HEK293 (cell line): ENCODE measurements at regions not wholly inside any gene's neighbourhood (a gene's known extent, or its start where the extent isn't known, plus 50 kb on each side); places are given as distances from the start of the nearest gene placed in this dataset.

ENCODE experiments used
- CTCF ChIA-PET: fragments of 350-600 bp; formaldehyde crosslinking; extraction: SDS; loops from one replicate; lab custom pipeline; 2021; ENCODE audit warnings: antibody characterized with exemption; lab: Yijun Ruan, JAX
- POLR2A ChIA-PET: fragments of 300-600 bp; formaldehyde crosslinking; extraction: SDS; loops from one replicate; lab custom pipeline; 2020; ENCODE audit warnings: antibody characterized with exemption, inconsistent platforms; lab: Yijun Ruan, JAX
- H3K27ac ChIP-seq: fragments of 200-500 bp; sonication (Bioruptor generic); 2 replicates; pipeline ENCODE4 v1.5.1; 2014; ENCODE audit warnings: low read depth, low read length, control low read depth, inconsistent platforms; ENCODE audit errors: extremely low read depth
- H3K36me3 ChIP-seq, 2 experiments: fragments of 200-500 bp in 1 of 2; sonication (Bioruptor generic) in 1 of 2; 1 replicate in 1 of 2; 2 replicates in 1 of 2; pipeline ENCODE4 v1.5.1; 2014 to 2017; ENCODE audit warnings: inconsistent platforms in 2 of 2, low read length in 2 of 2; ENCODE audit not compliant: control insufficient read depth in 2 of 2, insufficient read depth in 1 of 2
- H3K4me1 ChIP-seq: fragments of 200-500 bp; sonication (Bioruptor generic); 2 replicates; pipeline ENCODE4 v1.5.1; 2014; ENCODE audit warnings: mild to moderate bottlenecking, low read length, inconsistent platforms; ENCODE audit not compliant: control insufficient read depth, insufficient read depth
- H3K4me3 ChIP-seq: 2 replicates; pipeline ENCODE4 v1.5.1; 2011; ENCODE audit warnings: low read depth, mild to moderate bottlenecking, control low read depth, low read length, moderate library complexity
- H3K9me3 ChIP-seq: fragments of 200-500 bp; sonication (Bioruptor generic); 2 replicates; pipeline ENCODE4 v1.5.1; 2014; ENCODE audit warnings: low read depth, low read length, inconsistent platforms; ENCODE audit not compliant: control insufficient read depth, insufficient read depth
- BCL11A ChIP-seq: fragments of 450-650 bp; formaldehyde crosslinking; IDR thresholded peaks from 2 replicates; pipeline ENCODE4 v1.5.1; 2016; ENCODE audit warnings: low read depth, missing biosample characterization, missing genetic modification characterization
- GLIS1 ChIP-seq: fragments of 450-650 bp; formaldehyde crosslinking; IDR thresholded peaks from 2 replicates; pipeline ENCODE4 v1.5.1; 2016; ENCODE audit warnings: missing biosample characterization, missing genetic modification characterization
- KLF16 ChIP-seq: fragments of 450-650 bp; formaldehyde crosslinking; IDR thresholded peaks from 2 replicates; pipeline ENCODE4 v1.5.1; 2017; ENCODE audit warnings: missing biosample characterization, missing genetic modification characterization
- MEIS1 ChIP-seq: sonication (generic); formaldehyde crosslinking; IDR thresholded peaks from 2 replicates; pipeline ENCODE4 v1.8.1; 2022; ENCODE audit warnings: missing genetic modification reagents, mild to moderate bottlenecking, borderline replicate concordance
- OSR2 ChIP-seq: fragments of 450-650 bp; formaldehyde crosslinking; IDR thresholded peaks from 2 replicates; pipeline ENCODE4 v1.5.1; 2016; ENCODE audit warnings: missing biosample characterization, missing genetic modification characterization
- PRDM1 ChIP-seq: fragments of 450-650 bp; formaldehyde crosslinking; IDR thresholded peaks from 2 replicates; pipeline ENCODE4; 2016; ENCODE audit warnings: missing biosample characterization, missing genetic modification characterization
- PRDM6 ChIP-seq: fragments of 450-650 bp; formaldehyde crosslinking; IDR thresholded peaks from 2 replicates; pipeline ENCODE4 v1.5.1; 2017; ENCODE audit warnings: missing biosample characterization, missing genetic modification characterization
- SP3 ChIP-seq: fragments of 450-650 bp; formaldehyde crosslinking; IDR thresholded peaks from 2 replicates; pipeline ENCODE4 v1.5.1; 2016; ENCODE audit warnings: missing biosample characterization, missing genetic modification characterization
- ZBTB49 ChIP-seq: fragments of 450-650 bp; formaldehyde crosslinking; IDR thresholded peaks from 2 replicates; pipeline ENCODE4 v1.5.1; 2016; ENCODE audit warnings: missing biosample characterization, missing genetic modification characterization, low read depth
- ZFP41 ChIP-seq: fragments of 450-650 bp; formaldehyde crosslinking; IDR thresholded peaks from 2 replicates; pipeline ENCODE4 v1.5.1; 2016; ENCODE audit warnings: missing biosample characterization, missing genetic modification characterization, borderline replicate concordance
- ZNF132 ChIP-seq: fragments of 450-650 bp; formaldehyde crosslinking; IDR thresholded peaks from 2 replicates; pipeline ENCODE4 v1.5.1; 2017; ENCODE audit warnings: missing biosample characterization, missing genetic modification characterization, borderline replicate concordance
- ZNF23 ChIP-seq: fragments of 450-650 bp; formaldehyde crosslinking; IDR thresholded peaks from 2 replicates; pipeline ENCODE4 v1.5.1; 2016; ENCODE audit warnings: missing biosample characterization, missing genetic modification characterization, borderline replicate concordance
- ZNF24 ChIP-seq: fragments of 450-650 bp; formaldehyde crosslinking; IDR thresholded peaks from 2 replicates; pipeline ENCODE4 v1.5.1; 2016; ENCODE audit warnings: missing biosample characterization, missing genetic modification characterization
- ZNF335 ChIP-seq: fragments of 450-650 bp; formaldehyde crosslinking; conservative IDR thresholded peaks from 2 replicates; pipeline ENCODE4 v1.5.1; 2016; ENCODE audit warnings: missing biosample characterization, missing genetic modification characterization
- ZNF354C ChIP-seq: fragments of 450-650 bp; formaldehyde crosslinking; IDR thresholded peaks from 2 replicates; pipeline ENCODE4 v1.5.1; 2016; ENCODE audit warnings: missing biosample characterization, missing genetic modification characterization, low read depth, borderline replicate concordance
- ZNF398 ChIP-seq: fragments of 450-650 bp; formaldehyde crosslinking; IDR thresholded peaks from 2 replicates; pipeline ENCODE4 v1.5.1; 2017; ENCODE audit warnings: missing biosample characterization, missing genetic modification characterization
- ZNF654 ChIP-seq: fragments of 450-650 bp; formaldehyde crosslinking; IDR thresholded peaks from 2 replicates; pipeline ENCODE4 v1.5.1; 2016; ENCODE audit warnings: low read depth, missing biosample characterization, missing genetic modification characterization

GRCh38 chr20:11197851-11198250 is 524.1 kb upstream of the JAG1 start:
- no peak overlapping the region for H3K27ac ChIP-seq
- no peak overlapping the region for H3K4me3 ChIP-seq
- no peaks in the 10 kb centered on the region for H3K9me3 ChIP-seq
- no peaks in the 10 kb centered on the region for H3K4me1 ChIP-seq
- POLR2A ChIA-PET, result no interaction called here
- CTCF ChIA-PET, result interaction anchor here (0.6 kb wide), 1 partner anchor 108 kb away, joined by 3 read pairs; no protein-coding TSS in a partner anchor
- no peaks in the 10 kb centered on the region for H3K36me3 ChIP-seq
- TF ChIP-seq BCL11A (no peak), SP3 (tag by site-specific recombination) (no peak)

- Histone ChIP-seq H3K36me3 (no peaks in the 10 kb centered on the region), H3K9me3 (no peaks in the 10 kb centered on the region), H3K4me1 (no peaks in the 10 kb centered on the region), H3K27ac (no peak overlapping the region), H3K4me3 (no peak overlapping the region)
- ChIA-PET CTCF (interaction anchor here (0.6 to 0.7 kb wide), 2 partner anchors 105 to 274 kb away, joined by 3 read pairs; no protein-coding TSS in a partner anchor), POLR2A (no interaction called here)
- TF ChIP-seq ZNF335 (tag by site-specific recombination), result no peak
- TF ChIP-seq MEIS1 (CRISPR knock-in tag), result no peak
- 0 out of 2 replicates have a peak, but pooled peaks have one; percentile 36 for TF ChIP-seq PRDM6
- peak; percentile 61; the same call in 1 of the 2 replicates for TF ChIP-seq OSR2 (tag by site-specific recombination)
- no peak for TF ChIP-seq KLF16 (tag by site-specific recombination)
Measured at GRCh38 chr20:11200423-11200822, 526.6 kb upstream of the JAG1 start.

- no peaks in the 10 kb centered on the region for H3K36me3 ChIP-seq
- no peaks in the 10 kb centered on the region for H3K9me3 ChIP-seq
- TF ChIP-seq ZNF24 (tag by site-specific recombination) (no peak), ZNF398 (tag by site-specific recombination) (no peak), ZNF132 (tag by site-specific recombination) (no peak), PRDM1 (0 out of 2 replicates have a peak, but pooled peaks have one; percentile 27), ZNF354C (tag by site-specific recombination) (no peak), ZFP41 (tag by site-specific recombination) (no peak), GLIS1 (tag by site-specific recombination) (peak; percentile 39; the same call in 1 of the 2 replicates), ZNF23 (tag by site-specific recombination) (no peak), ZBTB49 (tag by site-specific recombination) (no peak), ZNF654 (tag by site-specific recombination) (peak; percentile 22)
- ChIA-PET CTCF (interaction anchor here (0.6 to 3.1 kb wide), 27 partner anchors 10 to 491 kb away, joined by 3 to 28 read pairs (median 4); no protein-coding TSS in a partner anchor), POLR2A (interaction anchor here (0.7 kb wide), 1 partner anchor 531 kb away, joined by 3 read pairs; the partner anchor contains the start of gene JAG1)
- no peak overlapping the region for H3K27ac ChIP-seq
- peaks cover 4% of the 10 kb centered on the region; the same call in 1 of the 2 replicates for H3K4me1 ChIP-seq
- H3K4me3 ChIP-seq, result no peak overlapping the region
Measured at GRCh38 chr20:11204926-11205768, 531.3 kb upstream of the JAG1 start.
